ENCODE measurements at regions not wholly inside any gene's neighbourhood (a gene's known extent, or its start where the extent isn't known, plus 50 kb on each side); places are given as distances from the start of the nearest gene placed in this dataset.

- H3K4me1 ChIP-seq (ENCODE audit: control insufficient read depth in 4 of 4, insufficient read depth in 4 of 4, low read length in 3 of 4) = no peaks in the 10 kb centered on the region
- H3K27me3 ChIP-seq (ENCODE audit: control insufficient read depth in 4 of 4, insufficient read depth in 4 of 4, low read length in 3 of 4) = no peaks in the 10 kb centered on the region
- H3K9ac ChIP-seq (ENCODE audit: low read depth in 1 of 2, low read length in 2 of 2) = no peak overlapping the region
- H3K9me3 ChIP-seq (ENCODE audit: control insufficient read depth in 4 of 4, low read length in 3 of 4) = no peaks in the 10 kb centered on the region
- no peak for DNase-seq (ENCODE audit: low spot score)
- no peak overlapping the region for H3K4me3 ChIP-seq (ENCODE audit: low read depth in 1 of 3, low read length in 3 of 3)
- 89% methylated on average over 5 of the region's 5 CpGs for WGBS
- H3K27ac ChIP-seq (ENCODE audit: low read depth in 1 of 2, low read length in 2 of 2) = no peak overlapping the region
- TF ChIP-seq SP1 (IDR thresholded peaks at IDR 0.05) (no peak), GABPA (IDR thresholded peaks at IDR 0.05 in 1 of 2, conservative IDR thresholded peaks at IDR 0.05 in 1 of 2) (no peak), REST (IDR thresholded peaks at IDR 0.05) (no peak), HNF4A (conservative IDR thresholded peaks at IDR 0.05) (no peak), ATF3 (IDR thresholded peaks at IDR 0.05) (no peak), FOXA1 (IDR thresholded peaks at IDR 0.05) (no peak)
- no peaks in the 10 kb centered on the region for H3K36me3 ChIP-seq (ENCODE audit: control insufficient read depth in 4 of 4, insufficient read depth in 3 of 4, low read depth in 1 of 4, low read length in 3 of 4)
These were observed 259.1 kb upstream of the CPEB2 start for GRCh38 chr4:14743172-14743571.

- Histone ChIP-seq H3K27me3 (ENCODE audit: control insufficient read depth in 4 of 4, insufficient read depth in 4 of 4, low read length in 3 of 4) (no peaks in the 10 kb centered on the region), H3K4me3 (ENCODE audit: low read depth in 1 of 3, low read length in 3 of 3) (no peak overlapping the region)
- WGBS = 89% methylated on average over 5 of the region's 5 CpGs
These were observed 258.7 kb upstream of the CPEB2 start for GRCh38 chr4:14743601-14744000.

More at GRCh38 chr4:14743601-14744000, 258.7 kb upstream of the CPEB2 start:
- H3K9me3 ChIP-seq (ENCODE audit: control insufficient read depth in 4 of 4, low read length in 3 of 4) = no peaks in the 10 kb centered on the region
- no peak overlapping the region for H3K9ac ChIP-seq (ENCODE audit: low read depth in 1 of 2, low read length in 2 of 2)
- no peak for TF ChIP-seq MAX (IDR thresholded peaks at IDR 0.05)
- TF ChIP-seq REST (IDR thresholded peaks at IDR 0.05) = no peak
- no peak for TF ChIP-seq HNF4G (IDR thresholded peaks at IDR 0.05)
- no peak for TF ChIP-seq ZBTB33 (IDR thresholded peaks at IDR 0.05)
- no peak for TF ChIP-seq YY1 (IDR thresholded peaks at IDR 0.05)
- TF ChIP-seq TAF1 (conservative IDR thresholded peaks at IDR 0.05) = no peak
- no peak for TF ChIP-seq EGR1 (IDR thresholded peaks at IDR 0.05; ENCODE audit: low read depth in 2 of 2)
- TF ChIP-seq GABPA (IDR thresholded peaks at IDR 0.05 in 1 of 2, conservative IDR thresholded peaks at IDR 0.05 in 1 of 2) = no peak
- no peak for TF ChIP-seq RAD21 (IDR thresholded peaks at IDR 0.05)
- no peak for TF ChIP-seq CTCF (IDR thresholded peaks at IDR 0.05; ENCODE audit: low read depth, low read length, missing input control)
- no peak for TF ChIP-seq JUND (IDR thresholded peaks at IDR 0.05)
- no peak for TF ChIP-seq FOXA2 (IDR thresholded peaks at IDR 0.05)
- TF ChIP-seq NR2F2 (IDR thresholded peaks at IDR 0.05) = no peak
- TF ChIP-seq RXRA (IDR thresholded peaks at IDR 0.05) = no peak
- TF ChIP-seq SP1 (IDR thresholded peaks at IDR 0.05) = no peak
- TF ChIP-seq ATF3 (IDR thresholded peaks at IDR 0.05) = no peak
- TF ChIP-seq FOXA1 (IDR thresholded peaks at IDR 0.05) = no peak
- no peak for TF ChIP-seq HNF4A (conservative IDR thresholded peaks at IDR 0.05)
- no peaks in the 10 kb centered on the region for H3K36me3 ChIP-seq (ENCODE audit: control insufficient read depth in 4 of 4, insufficient read depth in 3 of 4, low read depth in 1 of 4, low read length in 3 of 4)
- no peaks in the 10 kb centered on the region for H3K4me1 ChIP-seq (ENCODE audit: control insufficient read depth in 4 of 4, insufficient read depth in 4 of 4, low read length in 3 of 4)
- DNase-seq (ENCODE audit: low spot score) = no peak
- H3K27ac ChIP-seq (ENCODE audit: low read depth in 1 of 2, low read length in 2 of 2) = no peak overlapping the region

Data from liver (tissue), 8 donors.